Common myeloid progenitor, CD34-positive (primary cell): ENCODE measurements at regions not wholly inside any gene's neighbourhood (a gene's known extent, or its start where the extent isn't known, plus 50 kb on each side); places are given as distances from the start of the nearest gene placed in this dataset.

ENCODE experiments used
- CTCF ChIA-PET: fragments of 350-600 bp; sonication (Branson Sonifier 250); formaldehyde crosslinking; loops from one replicate; lab custom pipeline; 2021; ENCODE audit warnings: antibody characterized with exemption; lab: Charles Lee
- POLR2A ChIA-PET: fragments of 350-600 bp; sonication (Branson Sonifier 250); formaldehyde crosslinking; loops from one replicate; lab custom pipeline; 2021; ENCODE audit warnings: antibody characterized with exemption; lab: Charles Lee
- DNase-seq, 3 donors: peaks; one replicate each; pipeline versions ENCODE4 v3.0.0 to v3.0.0-alpha.2; 2013
- H3K27ac ChIP-seq, 2 experiments: 1 replicate in 1 of 2; 2 replicates in 1 of 2; pipeline ENCODE4 v1.7.0; 2013; ENCODE audit warnings: inconsistent platforms in 2 of 2, low read length in 2 of 2, mild to moderate bottlenecking in 2 of 2, low read depth in 1 of 2, moderate library complexity in 1 of 2; ENCODE audit not compliant: severe bottlenecking in 2 of 2, insufficient read depth in 1 of 2, poor library complexity in 1 of 2
- H3K27me3 ChIP-seq, 5 experiments: replicated peaks in 2 of 5; 1 replicate in 3 of 5; 2 replicates in 2 of 5; pipeline versions ENCODE4 v1.6.1 to v1.7.0; 2013; ENCODE audit warnings: low read length in 4 of 5, mild to moderate bottlenecking in 2 of 5, moderate library complexity in 2 of 5, inconsistent platforms in 1 of 5; ENCODE audit not compliant: insufficient read depth in 5 of 5, control insufficient read depth in 4 of 5
- H3K36me3 ChIP-seq, 4 experiments: 1 replicate in 2 of 4; 2 replicates in 2 of 4; pipeline versions ENCODE4 v1.6.1 to v1.7.0; 2013; ENCODE audit warnings: low read length in 3 of 4, control low read depth in 1 of 4, mild to moderate bottlenecking in 1 of 4; ENCODE audit not compliant: control insufficient read depth in 4 of 4, insufficient read depth in 4 of 4
- H3K4me1 ChIP-seq, 4 experiments: 1 replicate in 3 of 4; 2 replicates in 1 of 4; pipeline versions ENCODE4 v1.6.1 to v1.7.1; 2013; ENCODE audit warnings: low read length in 3 of 4, mild to moderate bottlenecking in 3 of 4, control low read depth in 1 of 4, inconsistent platforms in 1 of 4, moderate library complexity in 1 of 4; ENCODE audit not compliant: control insufficient read depth in 4 of 4, insufficient read depth in 4 of 4; ENCODE audit errors: control extremely low read depth in 1 of 4
- H3K4me3 ChIP-seq, 7 experiments: 1 replicate in 4 of 7; 2 replicates in 3 of 7; pipeline versions ENCODE4 v1.5.1 to v1.7.0; 2013; ENCODE audit warnings: mild to moderate bottlenecking in 7 of 7, low read length in 6 of 7, moderate library complexity in 6 of 7, inconsistent platforms in 2 of 7, low read depth in 2 of 7, control low read depth in 1 of 7; ENCODE audit not compliant: insufficient read depth in 4 of 7, control insufficient read depth in 1 of 7; ENCODE audit errors: extremely low read depth in 1 of 7
- H3K9me3 ChIP-seq, 5 experiments: 1 replicate in 4 of 5; 2 replicates in 1 of 5; pipeline versions ENCODE4 v1.6.1 to v1.7.1; 2013; ENCODE audit warnings: low read length in 4 of 5, mild to moderate bottlenecking in 2 of 5, inconsistent platforms in 1 of 5, low read depth in 1 of 5, moderate library complexity in 1 of 5; ENCODE audit not compliant: control insufficient read depth in 4 of 5, insufficient read depth in 2 of 5; ENCODE audit errors: control extremely low read depth in 1 of 5
- WGBS: methylation state at CpG from one replicate; pipeline ENCODE4 v1.1.5; 2013; ENCODE audit not compliant: insufficient coverage; 5-methylcytosine and 5-hydroxymethylcytosine counted together

DNA sequence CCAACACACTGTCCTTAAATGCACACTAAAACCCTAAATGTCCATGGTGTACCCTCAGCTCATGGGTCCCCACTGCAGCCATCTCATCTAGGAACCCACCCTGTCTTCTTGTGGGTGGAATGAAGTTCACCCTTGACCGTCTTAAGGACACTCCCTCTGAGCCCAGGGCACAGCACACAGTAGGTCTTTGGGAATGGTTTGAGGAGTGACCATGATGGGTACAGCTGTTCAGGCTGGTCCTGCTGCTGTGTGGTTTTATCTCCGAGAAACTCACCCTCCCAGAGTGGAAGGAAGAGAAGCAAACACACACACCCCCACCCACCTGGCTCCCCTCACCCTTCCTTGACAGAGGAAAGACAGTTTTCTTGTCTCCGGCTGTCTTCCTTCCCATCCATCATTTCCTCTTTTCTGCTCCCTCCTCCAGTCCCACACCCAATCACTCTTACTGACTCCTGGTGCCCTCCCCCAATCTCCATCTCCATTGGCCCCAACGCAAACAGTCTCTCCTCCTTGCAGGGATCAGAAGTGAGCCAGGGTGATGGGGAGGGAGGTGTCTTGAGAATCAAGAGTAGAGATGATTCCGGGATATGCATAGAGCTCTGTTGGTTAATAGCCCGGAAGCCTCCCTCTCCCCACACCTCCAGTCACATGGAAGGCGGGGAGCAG, 105.9 kb upstream of the LHX5 start:
- DNase-seq = no peak
- WGBS = 21% methylated on average over 2 of the region's 7 CpGs
- peaks cover 0 to 13% (median 6%) of the 10 kb centered on the region in 5 experiments for H3K9me3 ChIP-seq
- no peaks in the 10 kb centered on the region for H3K4me1 ChIP-seq
- peaks cover 0 to 47% (median 5%) of the 10 kb centered on the region in 5 experiments for H3K27me3 ChIP-seq
- ChIA-PET POLR2A (no interaction called here), CTCF (no interaction called here)
- no peak overlapping the region for H3K27ac ChIP-seq
- H3K4me3 ChIP-seq = no peak overlapping the region
- no peaks in the 10 kb centered on the region for H3K36me3 ChIP-seq

DNA sequence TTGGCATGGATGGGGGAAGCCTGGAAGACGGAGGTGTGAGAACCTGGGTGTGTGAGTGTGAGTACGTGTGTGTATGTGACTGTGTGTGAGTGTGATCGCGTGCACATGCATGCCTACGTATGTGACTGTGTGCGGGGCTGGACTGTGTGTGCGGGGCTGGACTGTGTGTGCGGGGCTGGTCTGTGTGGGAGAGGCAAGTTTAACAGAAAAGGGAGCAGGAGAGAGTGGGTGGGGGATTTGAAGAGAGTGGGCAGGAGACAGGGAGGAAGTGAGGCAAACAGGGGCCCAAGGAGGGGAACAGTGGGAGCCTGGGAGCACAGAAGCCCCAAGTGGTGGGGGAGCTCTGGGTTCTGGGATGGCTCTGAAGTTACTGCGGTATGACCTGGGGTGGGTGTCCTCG, 103.7 kb upstream of the LHX5 start:
- DNase-seq = no peak
- Histone ChIP-seq H3K27ac (no peak overlapping the region), H3K36me3 (no peaks in the 10 kb centered on the region), H3K9me3 (peaks cover 0 to 6% (median 3%) of the 10 kb centered on the region in 5 experiments), H3K4me3 (no peak overlapping the region), H3K4me1 (no peaks in the 10 kb centered on the region), H3K27me3 (peaks cover 0 to 36% (median 5%) of the 10 kb centered on the region in 5 experiments)
- CTCF ChIA-PET = no interaction called here
- POLR2A ChIA-PET = no interaction called here
- WGBS = 74% methylated on average over 10 of the region's 10 CpGs

DNA sequence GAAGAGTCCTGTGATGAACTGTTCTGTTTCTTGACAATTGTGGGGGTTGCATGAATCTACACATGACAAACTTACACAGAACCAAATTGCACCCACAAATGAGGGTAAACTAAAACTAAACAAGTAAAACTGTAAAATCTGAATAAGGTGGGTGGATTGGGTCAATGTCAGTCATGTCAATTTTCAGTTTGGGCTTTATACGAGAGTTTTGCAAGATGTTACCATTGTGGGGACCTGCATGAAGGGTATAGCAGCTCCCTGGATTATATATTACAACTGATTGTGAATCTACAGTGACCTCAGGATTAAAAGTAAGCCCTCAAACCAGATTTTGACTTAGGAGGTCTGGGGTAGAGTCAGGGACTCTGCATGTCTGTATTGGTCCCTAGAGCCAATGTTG, 101.5 kb upstream of the LHX5 start:
- POLR2A ChIA-PET = no interaction called here

DNA sequence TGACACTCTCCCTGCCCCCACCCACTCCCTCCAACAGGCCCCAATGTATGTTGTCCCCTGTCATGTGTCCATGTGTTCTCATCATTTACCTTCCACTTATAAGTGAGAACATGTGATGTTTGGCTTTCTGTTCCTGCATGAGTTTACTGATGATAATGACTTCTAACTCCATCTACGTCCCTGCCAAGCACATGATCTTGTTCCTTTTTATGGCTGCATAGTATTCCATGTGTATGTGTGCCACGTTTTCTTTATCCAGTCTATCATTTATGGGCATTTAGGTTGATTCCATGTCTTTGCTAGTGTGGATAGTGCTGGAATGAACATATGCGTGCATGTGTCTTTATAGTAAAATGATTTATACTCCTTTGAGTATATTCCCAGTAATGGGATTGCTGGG, 100.0 kb upstream of the LHX5 start:
- Histone ChIP-seq H3K27me3 (peaks cover 0 to 45% (median 4%) of the 10 kb centered on the region in 5 experiments), H3K4me3 (no peak overlapping the region), H3K4me1 (no peaks in the 10 kb centered on the region), H3K36me3 (no peaks in the 10 kb centered on the region), H3K27ac (no peak overlapping the region), H3K9me3 (peaks cover 0 to 3% (median 0%) of the 10 kb centered on the region in 5 experiments)
- DNase-seq = no peak
- ChIA-PET CTCF (no interaction called here), POLR2A (no interaction called here)
- WGBS = 71% methylated on average over 1 of the region's 3 CpGs

More for the DNA sequence above, 101.5 kb upstream of the LHX5 start:
- Histone ChIP-seq H3K4me1 (no peaks in the 10 kb centered on the region), H3K27ac (no peak overlapping the region), H3K9me3 (peaks cover 0 to 3% (median 0%) of the 10 kb centered on the region in 5 experiments), H3K36me3 (no peaks in the 10 kb centered on the region), H3K27me3 (peaks cover 0 to 48% (median 7%) of the 10 kb centered on the region in 5 experiments), H3K4me3 (no peak overlapping the region)
- no peak for DNase-seq
- WGBS = 100% methylated on average over 1 of the region's 1 CpG
- CTCF ChIA-PET = no interaction called here

DNA sequence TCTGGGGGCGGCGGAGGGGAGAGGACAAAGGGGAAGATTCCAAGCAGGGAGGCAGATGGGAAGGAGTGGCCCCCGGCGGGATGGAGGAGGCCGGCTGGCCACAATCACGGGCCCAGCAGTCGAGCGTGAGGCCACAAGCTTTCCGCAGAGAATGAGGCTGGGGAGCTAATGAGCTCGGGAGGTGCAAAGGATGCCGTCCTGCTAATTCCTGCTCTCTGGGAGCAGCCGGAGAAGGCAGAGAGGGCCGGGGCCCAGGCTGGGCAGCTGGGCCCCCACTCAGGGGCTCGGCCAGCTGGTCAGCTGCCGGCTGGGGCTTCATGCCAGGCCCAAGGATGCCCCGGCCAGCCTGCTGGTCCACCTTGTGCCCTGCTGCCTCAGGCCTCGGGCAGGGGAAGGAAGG, 98.1 kb upstream of the LHX5 start:
- WGBS = 80% methylated on average over 17 of the region's 17 CpGs
- DNase-seq = no peak
- CTCF ChIA-PET = no interaction called here

DNA sequence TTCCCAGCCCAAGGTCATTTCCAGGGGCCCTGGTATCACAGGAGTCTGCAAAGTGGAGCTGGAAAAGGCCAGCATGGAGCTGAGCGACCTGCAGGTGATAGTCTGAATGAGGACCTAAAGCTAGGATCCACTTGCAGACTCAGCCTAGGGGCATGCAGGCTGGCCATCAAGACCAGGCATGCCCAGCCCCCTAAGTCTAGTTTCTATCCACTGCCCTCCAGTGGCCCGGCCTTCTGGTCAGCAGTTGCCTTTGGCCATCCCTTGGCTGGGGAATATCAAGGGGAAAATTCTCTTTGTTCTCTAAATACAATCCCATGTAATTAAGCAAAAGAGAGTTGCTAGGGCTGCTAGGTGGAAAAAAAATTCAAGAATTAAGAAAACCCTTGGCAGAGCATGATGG, 96.3 kb upstream of the LHX5 start:
- Histone ChIP-seq H3K4me1 (no peaks in the 10 kb centered on the region), H3K27ac (no peak overlapping the region), H3K4me3 (no peak overlapping the region), H3K36me3 (no peaks in the 10 kb centered on the region), H3K27me3 (peaks cover 0 to 57% (median 18%) of the 10 kb centered on the region in 5 experiments), H3K9me3 (peaks cover 0 to 3% (median 0%) of the 10 kb centered on the region in 5 experiments)
- CTCF ChIA-PET = no interaction called here
- POLR2A ChIA-PET = no interaction called here
- no peak for DNase-seq
- 78% methylated on average over 1 of the region's 2 CpGs for WGBS

More for the DNA sequence above, 98.1 kb upstream of the LHX5 start:
- POLR2A ChIA-PET = no interaction called here
- Histone ChIP-seq H3K27ac (no peak overlapping the region), H3K27me3 (peaks cover 0 to 45% (median 10%) of the 10 kb centered on the region in 5 experiments), H3K4me3 (no peak overlapping the region), H3K4me1 (no peaks in the 10 kb centered on the region), H3K9me3 (peaks cover 0 to 3% (median 0%) of the 10 kb centered on the region in 5 experiments), H3K36me3 (no peaks in the 10 kb centered on the region)

DNA sequence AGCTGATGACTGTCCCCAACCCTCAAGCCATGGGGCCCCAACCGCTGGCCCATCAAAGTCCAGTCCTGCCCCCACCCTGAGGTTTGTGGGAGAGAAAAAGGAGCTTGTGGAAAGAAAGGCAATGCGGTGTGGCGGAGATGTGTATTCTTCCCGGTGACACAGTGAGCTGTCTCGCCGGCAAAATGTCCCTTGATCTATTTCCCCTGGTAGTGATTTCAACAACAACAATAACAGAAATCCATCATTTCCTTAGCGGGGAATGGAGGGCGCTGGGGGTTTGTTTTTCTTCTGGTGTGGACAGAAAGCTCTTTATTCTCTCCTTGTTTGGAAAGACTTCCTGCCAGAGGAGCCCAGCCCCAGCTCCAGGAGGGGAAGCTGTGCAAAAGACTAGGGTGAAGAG, 93.7 kb upstream of the LHX5 start:
- Histone ChIP-seq H3K4me1 (no peaks in the 10 kb centered on the region), H3K36me3 (no peaks in the 10 kb centered on the region), H3K4me3 (no peak overlapping the region), H3K9me3 (no peaks in the 10 kb centered on the region), H3K27ac (no peak overlapping the region), H3K27me3 (peaks cover 0 to 67% (median 19%) of the 10 kb centered on the region in 5 experiments)
- WGBS = no CpG with 5 or more reads among the region's 8 CpGs
- CTCF ChIA-PET = no interaction called here
- DNase-seq = no peak
- POLR2A ChIA-PET = no interaction called here
